Keratinocyte (primary cell): ENCODE measurements at regions not wholly inside any gene's neighbourhood (a gene's known extent, or its start where the extent isn't known, plus 50 kb on each side); places are given as distances from the start of the nearest gene placed in this dataset.

Experiments
- DNase-seq: peaks from one replicate; pipeline ENCODE4 v3.0.0-alpha.2; 2011; ENCODE audit warnings: low read depth, missing footprints, low spot score
- FAIRE-seq: peaks from 2 replicates; lab custom pipeline; 2011; peaks lifted over from hg19 to GRCh38; lab: Jason Lieb, UNC
- H2AFZ ChIP-seq: 2 replicates; pipeline ENCODE4 v1.6.0; 2012; ENCODE audit warnings: low read length, control low read depth, inconsistent platforms; ENCODE audit not compliant: control insufficient read depth
- H3K27ac ChIP-seq: 2 replicates; pipeline ENCODE4 v1.5.1; 2011; ENCODE audit warnings: low read length; ENCODE audit not compliant: control insufficient read depth, insufficient read depth
- H3K27me3 ChIP-seq: 3 replicates; pipeline ENCODE4 v1.6.0; 2011; ENCODE audit warnings: low read length; ENCODE audit not compliant: control insufficient read depth, insufficient read depth; ENCODE audit errors: extremely low read depth
- H3K36me3 ChIP-seq, 2 experiments: 2 replicates in 1 of 2; 3 replicates in 1 of 2; pipeline ENCODE4 v1.5.1; 2011; ENCODE audit warnings: low read length in 2 of 2, mild to moderate bottlenecking in 1 of 2; ENCODE audit not compliant: control insufficient read depth in 2 of 2, insufficient read depth in 2 of 2; ENCODE audit errors: extremely low read depth in 1 of 2
- H3K4me1 ChIP-seq: 3 replicates; pipeline ENCODE4 v1.5.1; 2011; ENCODE audit warnings: low read length; ENCODE audit not compliant: control insufficient read depth, insufficient read depth; ENCODE audit errors: extremely low read depth
- H3K4me2 ChIP-seq: 3 replicates; pipeline ENCODE4 v1.6.0; 2011; ENCODE audit warnings: low read depth, low read length; ENCODE audit not compliant: control insufficient read depth, insufficient read depth; ENCODE audit errors: extremely low read depth
- H3K4me3 ChIP-seq, 3 experiments: fragments of 200-600 bp in 1 of 3; sonication (generic) in 1 of 3; 2 replicates in 2 of 3; 3 replicates in 1 of 3; pipeline ENCODE4 v1.5.1; 2011 to 2016; ENCODE audit warnings: low read length in 3 of 3, mild to moderate bottlenecking in 3 of 3, control low read depth in 2 of 3, inconsistent platforms in 1 of 3, low read depth in 1 of 3, mixed read lengths in 1 of 3, mixed run types in 1 of 3, moderate library complexity in 1 of 3; ENCODE audit not compliant: control insufficient read depth in 2 of 3, insufficient read depth in 2 of 3; ENCODE audit errors: extremely low read depth in 1 of 3
- H3K79me2 ChIP-seq: 2 replicates; pipeline ENCODE4 v1.6.0; 2012; ENCODE audit warnings: low read length; ENCODE audit not compliant: control insufficient read depth, insufficient read depth
- H3K9ac ChIP-seq: 3 replicates; pipeline ENCODE4 v1.6.0; 2011; ENCODE audit warnings: low read length; ENCODE audit not compliant: control insufficient read depth, insufficient read depth; ENCODE audit errors: extremely low read depth
- H3K9me1 ChIP-seq: 3 replicates; pipeline ENCODE4 v1.6.0; 2011; ENCODE audit warnings: low read length; ENCODE audit not compliant: control insufficient read depth, insufficient read depth; ENCODE audit errors: extremely low read depth
- H3K9me3 ChIP-seq: 2 replicates; pipeline ENCODE4 v1.5.1; 2012; ENCODE audit warnings: low read depth, low read length; ENCODE audit not compliant: control insufficient read depth
- H4K20me1 ChIP-seq: 3 replicates; pipeline ENCODE4 v1.6.0; 2011; ENCODE audit warnings: low read length; ENCODE audit not compliant: control insufficient read depth, insufficient read depth; ENCODE audit errors: extremely low read depth
- EZH2 ChIP-seq: IDR thresholded peaks from one replicate; pipeline ENCODE4 v1.6.1; 2012; ENCODE audit warnings: inconsistent platforms, mild to moderate bottlenecking, low read length, moderate library complexity
- dilution Hi-C: fragments of 300-500 bp; cut with MboI; formaldehyde crosslinking; loops from one replicate; pipeline ENCODE4 v1.7.0; 2020; ENCODE audit warnings: low sequenced_read_pairs; ENCODE audit not compliant: extremely low pct_ligation_motif_present
- TF ChIP-seq, protein P1 (sequence below), 3 experiments: IDR thresholded peaks in 1 of 3; conservative IDR thresholded peaks in 1 of 3; optimal IDR thresholded peaks in 1 of 3; 2 replicates in 2 of 3; 3 replicates in 1 of 3; pipeline versions ENCODE3 to v1.5.1; 2011; ENCODE audit warnings: low read length in 3 of 3, mild to moderate bottlenecking in 3 of 3, moderate library complexity in 2 of 3, control low read depth in 1 of 3, inconsistent platforms in 1 of 3; ENCODE audit not compliant: insufficient read depth in 2 of 3; ENCODE audit errors: extremely low read depth in 1 of 3

DNA sequence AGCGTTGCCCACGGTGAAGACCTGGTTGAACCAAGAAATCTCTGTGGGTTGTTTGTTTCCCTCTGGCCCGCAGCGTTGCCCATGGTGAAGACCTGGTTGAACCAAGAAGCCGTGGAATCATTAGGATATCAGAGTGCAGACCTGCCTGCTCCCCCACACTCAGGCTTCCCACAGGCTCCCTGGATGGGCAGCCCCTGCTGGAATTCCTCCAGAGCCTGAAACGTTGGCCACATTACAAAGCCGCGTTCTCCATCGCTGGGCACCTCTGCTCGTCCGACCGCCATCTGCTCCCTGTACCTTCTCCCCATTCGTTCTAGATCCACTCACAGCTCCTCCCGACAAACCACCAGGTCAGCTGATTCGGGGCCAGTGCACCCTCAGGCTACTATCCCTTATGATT lies 266.9 kb upstream of the SHH start:
- no peaks in the 10 kb centered on the region for H3K27me3 ChIP-seq
- no peak for TF ChIP-seq EZH2
- TF ChIP-seq, protein P1, sequence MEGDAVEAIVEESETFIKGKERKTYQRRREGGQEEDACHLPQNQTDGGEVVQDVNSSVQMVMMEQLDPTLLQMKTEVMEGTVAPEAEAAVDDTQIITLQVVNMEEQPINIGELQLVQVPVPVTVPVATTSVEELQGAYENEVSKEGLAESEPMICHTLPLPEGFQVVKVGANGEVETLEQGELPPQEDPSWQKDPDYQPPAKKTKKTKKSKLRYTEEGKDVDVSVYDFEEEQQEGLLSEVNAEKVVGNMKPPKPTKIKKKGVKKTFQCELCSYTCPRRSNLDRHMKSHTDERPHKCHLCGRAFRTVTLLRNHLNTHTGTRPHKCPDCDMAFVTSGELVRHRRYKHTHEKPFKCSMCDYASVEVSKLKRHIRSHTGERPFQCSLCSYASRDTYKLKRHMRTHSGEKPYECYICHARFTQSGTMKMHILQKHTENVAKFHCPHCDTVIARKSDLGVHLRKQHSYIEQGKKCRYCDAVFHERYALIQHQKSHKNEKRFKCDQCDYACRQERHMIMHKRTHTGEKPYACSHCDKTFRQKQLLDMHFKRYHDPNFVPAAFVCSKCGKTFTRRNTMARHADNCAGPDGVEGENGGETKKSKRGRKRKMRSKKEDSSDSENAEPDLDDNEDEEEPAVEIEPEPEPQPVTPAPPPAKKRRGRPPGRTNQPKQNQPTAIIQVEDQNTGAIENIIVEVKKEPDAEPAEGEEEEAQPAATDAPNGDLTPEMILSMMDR (optimal IDR thresholded peaks at IDR 0.05 in 1 of 3, IDR thresholded peaks at IDR 0.05 in 1 of 3, conservative IDR thresholded peaks at IDR 0.05 in 1 of 3; ENCODE audit: extremely low read depth in 1 of 3, insufficient read depth in 2 of 3, low read length in 3 of 3): no peak
- FAIRE-seq: no peak

GRCh38 chr7:156074982-156075615 lies 262.8 kb upstream of the SHH start:
- Histone ChIP-seq H3K4me3 (no peak overlapping the region), H3K9ac (no peak overlapping the region), H3K4me2 (no peak overlapping the region), H3K27ac (no peak overlapping the region), H3K4me1 (no peaks in the 10 kb centered on the region), H2AFZ (no peak overlapping the region), H3K36me3 (no peaks in the 10 kb centered on the region), H4K20me1 (no peaks in the 10 kb centered on the region), H3K79me2 (no peaks in the 10 kb centered on the region), H3K27me3 (no peaks in the 10 kb centered on the region), H3K9me3 (no peaks in the 10 kb centered on the region), H3K9me1 (no peaks in the 10 kb centered on the region)
- DNase-seq (no peak), FAIRE-seq (no peak)
- dilution Hi-C loops: no loop called here
- TF ChIP-seq EZH2: no peak
- TF ChIP-seq, protein P1 (optimal IDR thresholded peaks at IDR 0.05 in 1 of 3, IDR thresholded peaks at IDR 0.05 in 1 of 3, conservative IDR thresholded peaks at IDR 0.05 in 1 of 3; ENCODE audit: extremely low read depth in 1 of 3, insufficient read depth in 2 of 3, low read length in 3 of 3): no peak

More for the DNA sequence above, 266.9 kb upstream of the SHH start:
- Histone ChIP-seq H3K4me3 (no peak overlapping the region), H2AFZ (no peak overlapping the region), H3K4me1 (no peaks in the 10 kb centered on the region), H3K9me3 (no peaks in the 10 kb centered on the region), H3K36me3 (no peaks in the 10 kb centered on the region), H3K9me1 (no peaks in the 10 kb centered on the region), H3K27ac (no peak overlapping the region), H4K20me1 (no peaks in the 10 kb centered on the region), H3K4me2 (no peak overlapping the region), H3K79me2 (no peaks in the 10 kb centered on the region), H3K9ac (no peak overlapping the region)
- dilution Hi-C loops: no loop called here
- DNase-seq: no peak
